ENCODE measurements at regions not wholly inside any gene's neighbourhood (a gene's known extent, or its start where the extent isn't known, plus 50 kb on each side); places are given as distances from the start of the nearest gene placed in this dataset.

- Histone ChIP-seq H3K9me3 (no peaks in the 10 kb centered on the region), H3K36me3 (no peaks in the 10 kb centered on the region), H3K27me3 (peaks cover 12% of the 10 kb centered on the region; the same call in 1 of the 2 replicates), H3K4me3 (ENCODE audit: low read depth, low read length) (no peak overlapping the region), H3K4me1 (no peaks in the 10 kb centered on the region)
- DNase-seq = no peak
- no peak for TF ChIP-seq CTCF (IDR thresholded peaks at IDR 0.05; ENCODE audit: low read depth, low read length)
These were observed 106.2 kb upstream of the CCDC91 start for GRCh38 chr12:28083840-28084678.

- no peaks in the 10 kb centered on the region for H3K36me3 ChIP-seq
- no peak for TF ChIP-seq CTCF (IDR thresholded peaks at IDR 0.05; ENCODE audit: low read depth, low read length)
- peaks cover 12% of the 10 kb centered on the region; the same call in 1 of the 2 replicates for H3K27me3 ChIP-seq
- DNase-seq = no peak
- H3K4me1 ChIP-seq = no peaks in the 10 kb centered on the region
- H3K4me3 ChIP-seq (ENCODE audit: low read depth, low read length) = no peak overlapping the region
- H3K9me3 ChIP-seq = no peaks in the 10 kb centered on the region
These were observed 103.6 kb upstream of the CCDC91 start for GRCh38 chr12:28086521-28087155.

- no peak overlapping the region for H3K4me3 ChIP-seq (ENCODE audit: low read depth, low read length)
- DNase-seq = no peak
- H3K27me3 ChIP-seq = peaks cover 12% of the 10 kb centered on the region; the same call in 1 of the 2 replicates
- no peak for TF ChIP-seq CTCF (IDR thresholded peaks at IDR 0.05; ENCODE audit: low read depth, low read length)
- H3K4me1 ChIP-seq = no peaks in the 10 kb centered on the region
- no peaks in the 10 kb centered on the region for H3K36me3 ChIP-seq
- H3K9me3 ChIP-seq = no peaks in the 10 kb centered on the region
These were observed 101.5 kb upstream of the CCDC91 start for GRCh38 chr12:28088566-28089272.

- H3K4me3 ChIP-seq (ENCODE audit: low read depth, low read length) = no peak overlapping the region
- H3K9me3 ChIP-seq = no peaks in the 10 kb centered on the region
- TF ChIP-seq CTCF (IDR thresholded peaks at IDR 0.05; ENCODE audit: low read depth, low read length) = no peak
- H3K27me3 ChIP-seq = peaks cover 12% of the 10 kb centered on the region; the same call in 1 of the 2 replicates
- no peak for DNase-seq
- H3K36me3 ChIP-seq = no peaks in the 10 kb centered on the region
- no peaks in the 10 kb centered on the region for H3K4me1 ChIP-seq
These were observed 100.9 kb upstream of the CCDC91 start for GRCh38 chr12:28089338-28089737.

- Histone ChIP-seq H3K36me3 (no peaks in the 10 kb centered on the region), H3K9me3 (no peaks in the 10 kb centered on the region), H3K4me1 (no peaks in the 10 kb centered on the region), H3K4me3 (ENCODE audit: low read depth, low read length) (no peak overlapping the region), H3K27me3 (peaks cover 12% of the 10 kb centered on the region; the same call in 1 of the 2 replicates)
- no peak for DNase-seq
- TF ChIP-seq CTCF (IDR thresholded peaks at IDR 0.05; ENCODE audit: low read depth, low read length) = no peak
These were observed 99.4 kb upstream of the CCDC91 start for GRCh38 chr12:28090835-28091234.

Measured in BE2C (cell line).